ENCODE measurements at regions not wholly inside any gene's neighbourhood (a gene's known extent, or its start where the extent isn't known, plus 50 kb on each side); places are given as distances from the start of the nearest gene placed in this dataset.

GRCh38 chr18:71873695-71874094 lies 670.4 kb downstream of the CBLN2 start:
- no peak for DNase-seq (ENCODE audit: low spot score)
- TF ChIP-seq TCF7 (CRISPR knock-in tag; IDR thresholded peaks at IDR 0.05; ENCODE audit: low read depth) (no peak), NR3C1 (CRISPR knock-in tag; conservative IDR thresholded peaks at IDR 0.05; ENCODE audit: low read depth) (no peak), E2F5 (CRISPR knock-in tag; IDR thresholded peaks at IDR 0.05) (no peak), CBFB (CRISPR knock-in tag; IDR thresholded peaks at IDR 0.05; ENCODE audit: low read depth) (no peak), IRF1 (CRISPR knock-in tag; IDR thresholded peaks at IDR 0.05) (no peak), PRRX2 (CRISPR knock-in tag; IDR thresholded peaks at IDR 0.05) (no peak), NFE2L1 (CRISPR knock-in tag; IDR thresholded peaks at IDR 0.05) (no peak)
- Mint-ChIP-seq H3K9me3 (peaks cover 55% of the 10 kb centered on the region), H3K27me3 (ENCODE audit: low read depth) (no peaks in the 10 kb centered on the region), H3K4me3 (no peak overlapping the region), H3K36me3 (peaks cover 24% of the 10 kb centered on the region), H3K27ac (no peak overlapping the region), H3K4me1 (no peaks in the 10 kb centered on the region)
- no peak for ATAC-seq
- CTCF ChIA-PET = no interaction called here
- POLR2A ChIA-PET = no interaction called here

- POLR2A ChIA-PET = no interaction called here
- CTCF ChIA-PET = no interaction called here
- H3K27ac Mint-ChIP-seq = no peak overlapping the region
- no peaks in the 10 kb centered on the region for H3K4me1 Mint-ChIP-seq
- H3K27me3 Mint-ChIP-seq (ENCODE audit: low read depth) = no peaks in the 10 kb centered on the region
- DNase-seq (ENCODE audit: low spot score) (no peak), ATAC-seq (no peak)
- H3K9me3 Mint-ChIP-seq = peaks cover 76% of the 10 kb centered on the region
- H3K4me3 Mint-ChIP-seq = no peak overlapping the region
- no peak for TF ChIP-seq ARID4B (CRISPR knock-in tag; IDR thresholded peaks at IDR 0.05; ENCODE audit: borderline replicate concordance)
- TF ChIP-seq STAT6 (CRISPR knock-in tag; conservative IDR thresholded peaks at IDR 0.05; ENCODE audit: low read depth) = no peak
- peaks cover 39% of the 10 kb centered on the region for H3K36me3 Mint-ChIP-seq
These were observed 678.3 kb downstream of the CBLN2 start for GRCh38 chr18:71865888-71866287.

- Mint-ChIP-seq H3K27me3 (ENCODE audit: low read depth) (no peaks in the 10 kb centered on the region; the same call in 1 of the 2 replicates), H3K9me3 (peaks cover 79% of the 10 kb centered on the region), H3K27ac (no peak overlapping the region), H3K4me1 (no peaks in the 10 kb centered on the region), H3K4me3 (no peak overlapping the region), H3K36me3 (peaks cover 66% of the 10 kb centered on the region)
- CTCF ChIA-PET = no interaction called here
- POLR2A ChIA-PET = no interaction called here
- no peak for ATAC-seq
- DNase-seq (ENCODE audit: low spot score) = no peak
- TF ChIP-seq NFE2L1 (CRISPR knock-in tag; IDR thresholded peaks at IDR 0.05) = no peak
- TF ChIP-seq ATF6 (CRISPR knock-in tag; IDR thresholded peaks at IDR 0.05) = no peak
- TF ChIP-seq USF2 (CRISPR knock-in tag; IDR thresholded peaks at IDR 0.05) = no peak
- TF ChIP-seq NFYB (CRISPR knock-in tag; conservative IDR thresholded peaks at IDR 0.05; ENCODE audit: low read depth) = no peak
- TF ChIP-seq ZNF121 (CRISPR knock-in tag; IDR thresholded peaks at IDR 0.05) = no peak
- TF ChIP-seq AR (CRISPR knock-in tag; IDR thresholded peaks at IDR 0.05) = no peak
These were observed 693.5 kb downstream of the CBLN2 start for GRCh38 chr18:71850602-71851001.
